Gastroesophageal sphincter (tissue), 3 donors: ENCODE measurements at regions not wholly inside any gene's neighbourhood (a gene's known extent, or its start where the extent isn't known, plus 50 kb on each side); places are given as distances from the start of the nearest gene placed in this dataset.

ENCODE experiments used
- CTCF ChIP-seq, 4 experiments: fragments of 200-600 bp in 2 of 4; fragments of 450-650 bp in 2 of 4; sonication (generic) in 1 of 4; IDR thresholded peaks; one replicate each; pipeline ENCODE4 v1.5.1; 2017 to 2019; ENCODE audit warnings: antibody characterized with exemption in 4 of 4, mild to moderate bottlenecking in 2 of 4, moderate library complexity in 2 of 4
- EP300 ChIP-seq: sonication (generic); formaldehyde crosslinking; IDR thresholded peaks from one replicate; pipeline ENCODE4 v1.6.1; 2017; ENCODE audit warnings: antibody characterized with exemption, mild to moderate bottlenecking
- POLR2A ChIP-seq, 2 donors: fragments of 450-650 bp; IDR thresholded peaks; one replicate each; pipeline ENCODE4 v1.6.1; 2017; ENCODE audit warnings: antibody characterized with exemption in 2 of 2, mild to moderate bottlenecking in 2 of 2, moderate library complexity in 1 of 2
- POLR2AphosphoS5 ChIP-seq: sonication (generic); formaldehyde crosslinking; IDR thresholded peaks from one replicate; pipeline ENCODE4 v1.6.1; 2017; ENCODE audit warnings: antibody characterized with exemption

DNA sequence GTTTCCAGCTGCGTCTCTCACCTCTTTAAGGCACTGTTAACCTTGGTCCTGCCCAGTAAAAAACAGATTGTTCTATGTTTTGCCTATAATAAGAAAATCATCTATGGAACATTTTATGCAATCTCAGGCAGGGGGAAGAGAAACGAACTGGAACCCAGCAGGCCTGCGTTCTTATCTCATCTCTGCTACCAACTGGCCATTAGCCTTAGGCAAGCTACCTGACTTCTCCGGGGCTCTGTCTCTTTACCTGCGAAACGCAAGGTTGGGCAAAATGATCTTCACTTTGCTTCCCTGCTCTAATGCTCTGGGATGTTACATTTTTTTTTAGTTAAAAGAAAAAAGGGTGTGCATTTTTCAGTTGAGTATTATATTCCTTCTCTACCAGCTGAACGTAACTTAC is 70.5 kb upstream of the WIPF1 start:
- no peak for TF ChIP-seq EP300
- no peak for TF ChIP-seq CTCF (IDR thresholded peaks at IDR 0.05)
- no peak for TF ChIP-seq POLR2A (IDR thresholded peaks at IDR 0.05)
- TF ChIP-seq POLR2AphosphoS5: no peak
